HG03095 (cell line): ENCODE measurements at regions not wholly inside any gene's neighbourhood (a gene's known extent, or its start where the extent isn't known, plus 50 kb on each side); places are given as distances from the start of the nearest gene placed in this dataset.
"Not testable (repeated sequence)": the region's sequence is repeated elsewhere in the genome, so short reads cannot be mapped to it uniquely, and the experiment has no call there.

ENCODE experiments used
- ATAC-seq: cut with Tn5 transposase; IDR thresholded peaks from one replicate; pipeline ENCODE4 v1.9.1; 2021; ENCODE audit warnings: moderate library complexity; ENCODE audit not compliant: unreplicated experiment

- no peak for ATAC-seq
These were observed 104.7 kb upstream of the TRIM2 start for GRCh38 chr4:153099391-153100140.

GRCh38 chr4:153106736-153107135 lies 97.5 kb upstream of the TRIM2 start:
- not testable (repeated sequence) for ATAC-seq

- no peak for ATAC-seq
These were observed 97.0 kb upstream of the TRIM2 start for GRCh38 chr4:153107246-153107645.

- ATAC-seq: no peak
These were observed 94.9 kb upstream of the TRIM2 start for GRCh38 chr4:153109296-153109849.

- ATAC-seq: no peak
These were observed 93.5 kb upstream of the TRIM2 start for GRCh38 chr4:153110739-153111138.

GRCh38 chr4:153111426-153112040 lies 92.7 kb upstream of the TRIM2 start:
- ATAC-seq: no peak

GRCh38 chr4:153112041-153112441 lies 92.2 kb upstream of the TRIM2 start:
- ATAC-seq: no peak

GRCh38 chr4:153113061-153113837 lies 91.0 kb upstream of the TRIM2 start:
- no peak for ATAC-seq

- ATAC-seq: no peak
These were observed 90.5 kb upstream of the TRIM2 start for GRCh38 chr4:153113838-153114105.

- ATAC-seq: no peak
These were observed 89.4 kb upstream of the TRIM2 start for GRCh38 chr4:153114771-153115321.

- ATAC-seq: peak; percentile 51
These were observed 88.6 kb upstream of the TRIM2 start for GRCh38 chr4:153115322-153116290.

- no peak for ATAC-seq
These were observed 88.0 kb upstream of the TRIM2 start for GRCh38 chr4:153116291-153116680.

- no peak for ATAC-seq
These were observed 87.4 kb upstream of the TRIM2 start for GRCh38 chr4:153116801-153117200.

GRCh38 chr4:153117554-153117953 lies 86.7 kb upstream of the TRIM2 start:
- no peak for ATAC-seq

- ATAC-seq: no peak
These were observed 84.6 kb upstream of the TRIM2 start for GRCh38 chr4:153119626-153120025.

- no peak for ATAC-seq
These were observed 84.0 kb upstream of the TRIM2 start for GRCh38 chr4:153120235-153120634.

- no peak for ATAC-seq
These were observed 81.4 kb upstream of the TRIM2 start for GRCh38 chr4:153122855-153123254.

- ATAC-seq: no peak
These were observed 78.1 kb upstream of the TRIM2 start for GRCh38 chr4:153126137-153126536.

- ATAC-seq: peak; percentile 77
These were observed 76.3 kb upstream of the TRIM2 start for GRCh38 chr4:153127760-153128494.

- ATAC-seq: no peak
These were observed 72.6 kb upstream of the TRIM2 start for GRCh38 chr4:153131596-153131995.
